ENCODE measurements at regions not wholly inside any gene's neighbourhood (a gene's known extent, or its start where the extent isn't known, plus 50 kb on each side); places are given as distances from the start of the nearest gene placed in this dataset.

DNA sequence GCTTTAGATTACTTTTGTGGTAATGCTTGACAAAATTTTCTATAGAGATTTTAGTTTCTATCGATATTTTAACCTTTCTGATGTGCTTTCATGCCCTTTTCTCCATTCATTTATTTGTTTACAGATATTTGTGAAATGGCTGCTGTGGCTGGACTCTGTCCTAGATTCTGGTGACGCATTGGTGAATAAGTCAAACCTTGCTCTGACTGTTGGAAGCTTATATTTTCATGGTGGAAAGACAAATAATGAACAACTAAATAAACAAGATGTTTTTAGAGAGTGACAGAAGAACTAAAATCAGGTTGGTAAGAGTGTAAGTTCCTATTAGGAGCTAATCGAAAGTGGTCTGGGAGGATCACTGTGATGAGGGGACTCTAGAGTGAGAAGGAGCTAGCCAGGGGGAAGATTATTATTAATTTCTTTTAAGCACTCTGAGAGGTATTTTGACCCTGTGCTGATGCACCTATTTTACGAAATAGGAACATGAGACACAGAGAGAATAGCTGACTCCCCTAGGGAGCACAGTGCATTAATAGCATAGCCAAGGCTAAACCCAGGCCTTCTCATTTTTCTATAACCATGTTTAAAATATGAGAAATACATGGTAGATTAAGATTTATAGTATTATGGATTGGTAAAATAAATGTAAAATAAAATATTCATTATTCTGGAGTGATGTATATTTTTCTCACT is 411.9 kb upstream of the ARRDC3 start:
- H3K4me2 ChIP-seq (ENCODE audit: low read length) = no peak overlapping the region
- H3K27me3 ChIP-seq (ENCODE audit: low read depth, low read length) = no peaks in the 10 kb centered on the region
- no peaks in the 10 kb centered on the region for H3K36me3 ChIP-seq (replicated peaks; ENCODE audit: low read depth, low read length)
- H3K79me2 ChIP-seq (ENCODE audit: low read length) = no peaks in the 10 kb centered on the region
- no peak overlapping the region for H3K4me3 ChIP-seq (ENCODE audit: low read length)
- no peak overlapping the region for H3K27ac ChIP-seq (ENCODE audit: low read length)
- H3K9me3 ChIP-seq (ENCODE audit: insufficient read depth, low read length) = no peaks in the 10 kb centered on the region
- H2AFZ ChIP-seq (ENCODE audit: low read depth, low read length) = no peak overlapping the region
- H3K9ac ChIP-seq (ENCODE audit: low read length) = no peak overlapping the region
- TF ChIP-seq EZH2phosphoT487 (IDR thresholded peaks at IDR 0.05; ENCODE audit: low read depth) = no peak
- TF ChIP-seq, protein P1, sequence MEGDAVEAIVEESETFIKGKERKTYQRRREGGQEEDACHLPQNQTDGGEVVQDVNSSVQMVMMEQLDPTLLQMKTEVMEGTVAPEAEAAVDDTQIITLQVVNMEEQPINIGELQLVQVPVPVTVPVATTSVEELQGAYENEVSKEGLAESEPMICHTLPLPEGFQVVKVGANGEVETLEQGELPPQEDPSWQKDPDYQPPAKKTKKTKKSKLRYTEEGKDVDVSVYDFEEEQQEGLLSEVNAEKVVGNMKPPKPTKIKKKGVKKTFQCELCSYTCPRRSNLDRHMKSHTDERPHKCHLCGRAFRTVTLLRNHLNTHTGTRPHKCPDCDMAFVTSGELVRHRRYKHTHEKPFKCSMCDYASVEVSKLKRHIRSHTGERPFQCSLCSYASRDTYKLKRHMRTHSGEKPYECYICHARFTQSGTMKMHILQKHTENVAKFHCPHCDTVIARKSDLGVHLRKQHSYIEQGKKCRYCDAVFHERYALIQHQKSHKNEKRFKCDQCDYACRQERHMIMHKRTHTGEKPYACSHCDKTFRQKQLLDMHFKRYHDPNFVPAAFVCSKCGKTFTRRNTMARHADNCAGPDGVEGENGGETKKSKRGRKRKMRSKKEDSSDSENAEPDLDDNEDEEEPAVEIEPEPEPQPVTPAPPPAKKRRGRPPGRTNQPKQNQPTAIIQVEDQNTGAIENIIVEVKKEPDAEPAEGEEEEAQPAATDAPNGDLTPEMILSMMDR (IDR thresholded peaks at IDR 0.05; ENCODE audit: low read depth, low read length) = no peak
- no peaks in the 10 kb centered on the region for H3K4me1 ChIP-seq (ENCODE audit: low read length)
- H4K20me1 ChIP-seq (ENCODE audit: insufficient read depth, low read length) = no peaks in the 10 kb centered on the region

DNA sequence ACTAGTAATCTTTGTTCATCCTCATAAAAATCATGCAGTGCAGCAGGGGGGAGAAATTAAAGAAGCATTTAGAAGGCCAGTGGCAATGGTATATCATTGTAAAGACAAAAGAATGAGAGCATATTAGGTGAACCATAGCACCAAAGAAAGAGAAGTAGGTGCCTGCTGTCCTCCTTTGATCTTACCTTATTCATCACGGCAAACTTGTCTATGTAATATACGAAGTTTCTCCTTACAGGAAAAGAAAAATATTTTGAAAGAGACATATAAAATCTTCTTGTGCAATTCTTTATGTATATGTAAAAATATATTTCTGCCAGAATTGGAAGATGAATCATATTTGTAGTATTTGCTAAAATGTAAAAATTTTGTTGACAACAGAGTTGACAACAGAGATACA is 411.3 kb upstream of the ARRDC3 start:
- Histone ChIP-seq H3K79me2 (ENCODE audit: low read length) (no peaks in the 10 kb centered on the region), H3K4me1 (ENCODE audit: low read length) (no peaks in the 10 kb centered on the region), H3K36me3 (replicated peaks; ENCODE audit: low read depth, low read length) (no peaks in the 10 kb centered on the region), H3K27me3 (ENCODE audit: low read depth, low read length) (no peaks in the 10 kb centered on the region), H2AFZ (ENCODE audit: low read depth, low read length) (no peak overlapping the region), H3K9me3 (ENCODE audit: insufficient read depth, low read length) (no peaks in the 10 kb centered on the region), H4K20me1 (ENCODE audit: insufficient read depth, low read length) (no peaks in the 10 kb centered on the region), H3K4me2 (ENCODE audit: low read length) (no peak overlapping the region), H3K4me3 (ENCODE audit: low read length) (no peak overlapping the region), H3K9ac (ENCODE audit: low read length) (no peak overlapping the region), H3K27ac (ENCODE audit: low read length) (no peak overlapping the region)
- TF ChIP-seq, protein P1 (IDR thresholded peaks at IDR 0.05; ENCODE audit: low read depth, low read length) = no peak
- TF ChIP-seq EZH2phosphoT487 (IDR thresholded peaks at IDR 0.05; ENCODE audit: low read depth) = no peak

DNA sequence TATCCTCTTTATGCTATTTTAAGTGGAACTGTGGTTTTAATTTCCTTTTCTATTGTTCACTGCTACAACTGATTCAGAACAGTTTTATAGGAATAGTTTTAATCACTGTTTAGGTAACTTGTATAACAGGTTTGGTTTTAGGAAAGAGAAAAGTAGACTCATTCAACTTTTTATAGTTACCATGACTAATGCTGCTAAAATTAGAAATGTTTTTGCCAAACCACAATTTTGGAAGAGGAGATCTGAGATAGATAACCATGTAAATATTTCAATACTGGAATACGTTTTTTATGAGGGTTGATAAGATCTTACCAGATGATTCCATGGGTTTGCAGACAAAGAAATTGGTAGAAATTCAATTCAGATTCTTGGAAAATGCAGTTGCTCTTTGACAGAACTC is 404.6 kb upstream of the ARRDC3 start:
- Histone ChIP-seq H3K4me2 (ENCODE audit: low read length) (no peak overlapping the region), H3K36me3 (replicated peaks; ENCODE audit: low read depth, low read length) (no peaks in the 10 kb centered on the region), H3K9me3 (ENCODE audit: insufficient read depth, low read length) (no peaks in the 10 kb centered on the region), H3K4me3 (ENCODE audit: low read length) (no peak overlapping the region), H3K9ac (ENCODE audit: low read length) (no peak overlapping the region), H3K27ac (ENCODE audit: low read length) (no peak overlapping the region), H2AFZ (ENCODE audit: low read depth, low read length) (no peak overlapping the region), H3K4me1 (ENCODE audit: low read length) (no peaks in the 10 kb centered on the region), H4K20me1 (ENCODE audit: insufficient read depth, low read length) (no peaks in the 10 kb centered on the region), H3K79me2 (ENCODE audit: low read length) (no peaks in the 10 kb centered on the region), H3K27me3 (ENCODE audit: low read depth, low read length) (no peaks in the 10 kb centered on the region)
- no peak for TF ChIP-seq EZH2phosphoT487 (IDR thresholded peaks at IDR 0.05; ENCODE audit: low read depth)
- TF ChIP-seq, protein P1 (IDR thresholded peaks at IDR 0.05; ENCODE audit: low read depth, low read length) = no peak

DNA sequence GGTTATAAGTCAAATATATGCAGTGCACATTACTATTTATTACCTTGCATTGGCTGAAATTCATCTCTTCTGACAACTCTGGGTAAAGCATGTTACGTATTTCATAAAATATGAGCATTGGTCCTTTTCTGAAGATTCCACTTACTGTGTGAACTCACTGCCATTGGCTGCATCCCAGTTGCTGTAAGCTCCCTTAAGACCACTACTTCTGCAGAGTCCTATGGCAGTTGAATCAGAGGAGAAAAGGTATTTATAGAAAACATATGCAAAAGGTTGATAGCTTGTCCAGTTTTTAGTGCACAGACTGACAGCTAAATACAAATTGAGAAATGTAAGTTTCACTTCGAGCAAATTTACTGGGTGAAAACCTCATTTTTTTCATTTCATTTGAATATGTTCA is 394.6 kb upstream of the ARRDC3 start:
- no peaks in the 10 kb centered on the region for H3K4me1 ChIP-seq (ENCODE audit: low read length)
- no peak for TF ChIP-seq EZH2phosphoT487 (IDR thresholded peaks at IDR 0.05; ENCODE audit: low read depth)
- TF ChIP-seq, protein P1 (IDR thresholded peaks at IDR 0.05; ENCODE audit: low read depth, low read length) = no peak

More for the DNA sequence above, 394.6 kb upstream of the ARRDC3 start:
- H3K9ac ChIP-seq (ENCODE audit: low read length) = no peak overlapping the region
- no peaks in the 10 kb centered on the region for H4K20me1 ChIP-seq (ENCODE audit: insufficient read depth, low read length)
- H3K4me3 ChIP-seq (ENCODE audit: low read length) = no peak overlapping the region
- no peak overlapping the region for H3K4me2 ChIP-seq (ENCODE audit: low read length)
- H2AFZ ChIP-seq (ENCODE audit: low read depth, low read length) = no peak overlapping the region
- H3K27me3 ChIP-seq (ENCODE audit: low read depth, low read length) = no peaks in the 10 kb centered on the region
- H3K9me3 ChIP-seq (ENCODE audit: insufficient read depth, low read length) = no peaks in the 10 kb centered on the region
- no peaks in the 10 kb centered on the region for H3K79me2 ChIP-seq (ENCODE audit: low read length)
- H3K36me3 ChIP-seq (replicated peaks; ENCODE audit: low read depth, low read length) = no peaks in the 10 kb centered on the region
- H3K27ac ChIP-seq (ENCODE audit: low read length) = no peak overlapping the region

Data from OCI-LY3 (cell line).